ENCODE measurements at regions not wholly inside any gene's neighbourhood (a gene's known extent, or its start where the extent isn't known, plus 50 kb on each side); places are given as distances from the start of the nearest gene placed in this dataset.

DNA sequence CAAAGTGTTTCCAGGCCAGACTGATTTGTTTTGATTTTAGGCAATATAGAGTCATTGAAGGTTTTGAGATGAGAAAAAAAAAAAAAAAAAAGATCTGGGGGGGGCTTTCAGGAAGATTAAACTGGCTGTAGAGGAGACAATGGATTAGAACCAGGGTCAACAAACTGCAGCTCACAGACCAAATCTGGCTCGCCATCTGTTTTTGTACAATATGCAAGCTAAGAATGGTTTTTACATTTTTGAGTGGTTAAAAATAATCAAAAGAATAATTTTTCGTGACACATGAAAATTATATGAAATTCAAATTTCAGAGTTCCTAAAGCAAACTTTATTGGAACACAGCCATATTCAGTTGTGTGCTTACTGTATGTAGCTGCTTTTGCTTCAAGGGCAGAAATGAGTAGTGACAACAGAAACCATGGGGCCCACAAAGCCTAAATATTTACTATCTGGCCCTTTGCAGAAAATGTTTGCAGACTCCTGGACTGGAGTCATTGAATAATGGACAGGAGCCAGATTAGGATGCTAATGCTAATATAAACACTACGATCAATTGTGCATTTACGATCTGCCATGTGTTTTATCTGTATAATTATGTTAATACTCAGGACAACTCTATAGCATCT is 375.7 kb upstream of the DAB1 start:
- DNase-seq (ENCODE audit: insufficient read length) (no peak), FAIRE-seq (no peak)
- TF ChIP-seq POLR2AphosphoS5 (IDR thresholded peaks at IDR 0.05; ENCODE audit: low read depth, low read length) (no peak), TAF1 (IDR thresholded peaks at IDR 0.05; ENCODE audit: borderline replicate concordance, low read depth, low read length) (no peak), POLR2A (IDR thresholded peaks at IDR 0.05; ENCODE audit: low read depth, low read length) (no peak)

DNA sequence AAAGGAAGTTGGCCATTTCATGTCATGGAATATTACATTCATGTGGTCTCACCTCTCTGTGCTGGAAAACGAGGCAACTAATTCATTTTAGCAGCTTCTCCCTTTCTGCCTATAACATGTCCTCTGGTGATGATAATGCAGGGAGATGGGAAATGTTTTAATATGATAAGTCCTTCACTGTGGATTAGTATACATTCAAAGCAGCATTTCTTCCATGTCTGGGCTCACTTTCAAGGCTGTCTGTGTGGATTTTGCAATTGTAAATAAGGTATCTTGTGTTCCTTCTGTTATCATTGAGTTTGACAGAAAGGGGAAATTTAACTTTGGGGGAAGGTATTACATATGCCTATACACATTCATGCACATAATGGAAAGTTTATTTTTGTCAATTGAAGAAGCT is 374.7 kb upstream of the DAB1 start:
- TF ChIP-seq POLR2AphosphoS5 (IDR thresholded peaks at IDR 0.05; ENCODE audit: low read depth, low read length) = no peak
- no peak for TF ChIP-seq TAF1 (IDR thresholded peaks at IDR 0.05; ENCODE audit: borderline replicate concordance, low read depth, low read length)
- DNase-seq (ENCODE audit: insufficient read length) (no peak), FAIRE-seq (no peak)

DNA sequence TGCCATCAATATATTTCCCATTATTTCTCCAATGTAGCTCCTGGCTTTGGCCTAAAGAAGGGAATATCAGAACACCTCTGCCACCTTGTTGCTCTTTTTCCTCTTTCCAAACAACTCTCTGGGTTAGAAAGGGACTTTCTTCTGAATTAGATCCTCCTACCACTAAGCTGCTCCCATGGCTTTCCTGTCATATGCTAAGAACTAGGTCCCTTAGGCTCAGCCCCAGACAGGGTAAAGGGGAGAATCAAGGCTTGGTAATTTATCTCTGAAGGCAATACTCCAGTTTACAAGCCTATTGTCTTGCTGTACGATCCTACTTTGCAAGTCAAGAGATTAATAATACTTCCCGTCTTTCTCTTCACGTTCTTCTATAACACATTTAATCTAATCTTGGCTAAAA is 373.2 kb upstream of the DAB1 start:
- FAIRE-seq (no peak), DNase-seq (ENCODE audit: insufficient read length) (no peak)
- TF ChIP-seq POLR2A (IDR thresholded peaks at IDR 0.05; ENCODE audit: low read depth, low read length) (no peak), TAF1 (IDR thresholded peaks at IDR 0.05; ENCODE audit: borderline replicate concordance, low read depth, low read length) (no peak), POLR2AphosphoS5 (IDR thresholded peaks at IDR 0.05; ENCODE audit: low read depth, low read length) (no peak)

DNA sequence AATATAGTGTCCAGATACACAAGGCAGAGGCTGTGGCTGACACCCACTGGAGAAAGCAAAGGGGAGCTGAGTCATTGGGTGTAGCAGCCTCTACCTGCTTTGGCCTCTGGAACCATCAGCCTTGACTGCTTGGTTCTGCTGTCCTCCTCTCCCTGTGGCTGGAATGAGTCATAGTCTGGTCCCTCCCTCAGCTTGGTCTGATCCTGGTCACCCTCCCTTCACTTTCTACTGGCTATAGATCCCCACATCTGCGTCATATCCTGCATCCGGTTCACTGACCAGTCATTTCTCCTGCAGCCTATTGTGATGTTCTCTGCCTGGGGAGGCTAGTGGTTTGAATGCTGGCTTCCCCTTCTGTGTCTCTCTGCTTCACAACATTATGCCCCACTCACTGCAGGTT is 372.8 kb upstream of the DAB1 start:
- TF ChIP-seq POLR2AphosphoS5 (IDR thresholded peaks at IDR 0.05; ENCODE audit: low read depth, low read length) = no peak
- no peak for TF ChIP-seq TAF1 (IDR thresholded peaks at IDR 0.05; ENCODE audit: borderline replicate concordance, low read depth, low read length)
- no peak for TF ChIP-seq POLR2A (IDR thresholded peaks at IDR 0.05; ENCODE audit: low read depth, low read length)
- DNase-seq (ENCODE audit: insufficient read length) (no peak), FAIRE-seq (no peak)

DNA sequence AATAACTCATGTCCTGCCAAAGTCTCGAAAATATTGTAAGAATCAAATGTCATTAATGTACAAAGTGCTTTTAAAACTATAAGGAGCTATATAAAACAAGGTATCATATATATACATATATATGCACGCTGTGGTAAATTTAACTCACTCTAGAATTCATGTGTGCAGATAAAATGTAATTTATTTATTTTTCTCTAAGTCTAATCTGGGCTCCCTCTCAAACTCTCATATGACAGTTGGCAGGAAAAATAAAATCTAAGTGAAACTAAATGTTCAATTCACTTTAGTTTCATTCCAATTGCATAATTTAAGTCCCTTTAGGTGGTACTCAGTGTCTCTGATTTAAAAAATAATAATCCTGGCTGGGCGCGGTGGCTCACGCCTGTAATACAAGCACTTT is 372.0 kb upstream of the DAB1 start:
- FAIRE-seq = no peak
- TF ChIP-seq POLR2A (IDR thresholded peaks at IDR 0.05; ENCODE audit: low read depth, low read length) (no peak), TAF1 (IDR thresholded peaks at IDR 0.05; ENCODE audit: borderline replicate concordance, low read depth, low read length) (no peak), POLR2AphosphoS5 (IDR thresholded peaks at IDR 0.05; ENCODE audit: low read depth, low read length) (no peak)
- DNase-seq (ENCODE audit: insufficient read length) = no peak

DNA sequence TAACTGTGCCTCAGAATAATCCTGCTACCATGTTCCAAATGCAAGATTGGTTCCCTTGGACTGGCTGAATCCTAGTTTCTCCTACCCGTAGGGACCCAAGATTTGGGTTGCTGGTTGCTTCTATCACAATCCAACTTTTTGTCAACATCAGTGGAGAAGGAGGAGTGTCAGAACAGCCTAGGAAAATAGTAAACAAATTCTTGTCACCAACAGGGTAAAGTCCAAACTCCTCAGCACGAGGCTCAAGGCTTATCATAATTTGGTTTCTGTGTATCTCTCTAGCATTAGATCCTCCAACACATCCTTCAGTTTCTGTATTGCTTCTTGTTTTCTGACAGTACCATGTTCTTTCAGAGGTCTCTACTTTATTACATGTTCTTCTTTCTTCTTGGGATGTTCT is 370.2 kb upstream of the DAB1 start:
- DNase-seq (ENCODE audit: insufficient read length) = no peak
- FAIRE-seq = no peak

DNA sequence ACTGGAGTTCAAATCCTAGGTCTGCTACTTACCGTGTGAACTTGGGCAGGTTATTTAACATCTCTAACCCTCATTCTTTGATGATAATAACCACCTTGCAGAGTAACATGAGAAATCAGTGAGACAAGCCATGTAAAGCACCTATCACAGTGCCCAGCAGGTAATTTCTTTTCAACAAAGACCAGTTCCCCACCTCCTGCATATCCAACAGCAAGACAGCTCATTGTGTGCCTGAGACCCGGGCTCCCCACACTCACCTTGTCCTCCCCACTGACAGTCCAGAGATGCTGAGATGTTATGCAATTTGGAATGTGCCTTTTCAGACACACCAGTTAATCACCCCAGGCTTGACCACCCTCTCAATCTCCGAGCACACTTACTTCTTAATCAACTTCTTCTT is 367.6 kb upstream of the DAB1 start:
- TF ChIP-seq POLR2AphosphoS5 (IDR thresholded peaks at IDR 0.05; ENCODE audit: low read depth, low read length) = no peak
- no peak for TF ChIP-seq TAF1 (IDR thresholded peaks at IDR 0.05; ENCODE audit: borderline replicate concordance, low read depth, low read length)
- TF ChIP-seq POLR2A (IDR thresholded peaks at IDR 0.05; ENCODE audit: low read depth, low read length) = no peak
- DNase-seq (ENCODE audit: insufficient read length) (no peak), FAIRE-seq (no peak)

More for the DNA sequence above, 370.2 kb upstream of the DAB1 start:
- no peak for TF ChIP-seq POLR2A (IDR thresholded peaks at IDR 0.05; ENCODE audit: low read depth, low read length)
- TF ChIP-seq POLR2AphosphoS5 (IDR thresholded peaks at IDR 0.05; ENCODE audit: low read depth, low read length) = no peak
- no peak for TF ChIP-seq TAF1 (IDR thresholded peaks at IDR 0.05; ENCODE audit: borderline replicate concordance, low read depth, low read length)

DNA sequence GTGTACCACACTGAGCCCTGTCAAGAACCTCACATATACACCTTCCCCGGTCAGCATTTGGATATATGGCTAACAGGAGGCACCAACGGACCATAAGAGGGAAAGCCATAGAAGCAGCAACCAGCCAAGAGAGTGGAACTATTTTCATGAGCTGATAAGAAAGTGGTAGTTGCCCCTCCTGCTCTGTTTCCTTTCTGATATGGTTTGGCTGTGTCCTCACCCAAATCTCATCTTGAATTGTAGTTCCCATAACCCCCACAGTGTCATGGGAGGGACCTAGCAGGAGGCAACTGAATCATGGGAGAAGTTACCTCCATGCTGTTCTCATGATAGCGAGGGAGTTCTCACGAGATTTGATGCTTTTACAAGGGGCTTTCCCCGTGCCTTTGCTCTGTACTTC is 366.1 kb upstream of the DAB1 start:
- TF ChIP-seq POLR2AphosphoS5 (IDR thresholded peaks at IDR 0.05; ENCODE audit: low read depth, low read length) (no peak), TAF1 (IDR thresholded peaks at IDR 0.05; ENCODE audit: borderline replicate concordance, low read depth, low read length) (no peak), POLR2A (IDR thresholded peaks at IDR 0.05; ENCODE audit: low read depth, low read length) (no peak)
- no peak for DNase-seq (ENCODE audit: insufficient read length)
- no peak for FAIRE-seq

DNA sequence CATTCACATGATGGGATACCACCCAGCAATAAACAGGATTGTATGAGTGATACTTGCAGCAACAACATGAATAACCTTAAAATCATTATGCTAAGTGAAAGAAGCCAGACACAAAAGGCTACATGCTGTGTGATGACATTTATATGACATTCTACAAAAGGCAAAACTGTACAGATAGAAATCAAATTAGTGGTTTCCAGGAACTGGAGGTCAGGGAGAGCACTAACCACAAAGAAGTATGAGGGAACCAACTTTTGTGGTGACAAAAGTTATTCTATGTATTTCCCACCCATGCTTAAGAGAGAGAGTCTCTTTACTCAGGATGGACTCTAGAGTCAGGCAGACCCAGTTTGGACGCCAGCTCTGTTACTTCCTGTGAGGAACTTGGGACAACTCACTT is 364.5 kb upstream of the DAB1 start:
- no peak for TF ChIP-seq POLR2AphosphoS5 (IDR thresholded peaks at IDR 0.05; ENCODE audit: low read depth, low read length)
- no peak for TF ChIP-seq TAF1 (IDR thresholded peaks at IDR 0.05; ENCODE audit: borderline replicate concordance, low read depth, low read length)
- TF ChIP-seq POLR2A (IDR thresholded peaks at IDR 0.05; ENCODE audit: low read depth, low read length) = no peak
- FAIRE-seq (no peak), DNase-seq (ENCODE audit: insufficient read length) (no peak)

DNA sequence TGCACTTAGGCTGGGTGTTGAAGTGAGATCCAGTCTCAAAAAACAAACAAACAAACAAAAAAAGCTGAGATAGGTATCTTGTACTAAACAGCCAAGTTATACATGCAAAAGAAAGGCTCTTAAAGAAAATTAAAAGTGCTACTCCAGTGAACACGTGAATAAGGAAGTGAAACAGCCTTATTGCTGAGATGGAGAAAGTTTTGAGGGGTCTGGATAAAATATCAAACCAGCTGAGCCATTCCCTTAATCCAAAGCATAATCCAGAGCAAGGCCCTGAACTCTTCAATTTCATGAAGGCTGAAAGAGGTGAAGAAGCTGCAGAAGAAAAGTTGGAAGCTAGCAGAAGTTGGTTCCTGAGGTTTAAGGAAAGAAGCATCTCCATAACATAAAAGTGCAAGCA is 360.5 kb upstream of the DAB1 start:
- TF ChIP-seq POLR2AphosphoS5 (IDR thresholded peaks at IDR 0.05; ENCODE audit: low read depth, low read length) (no peak), POLR2A (IDR thresholded peaks at IDR 0.05; ENCODE audit: low read depth, low read length) (no peak), TAF1 (IDR thresholded peaks at IDR 0.05; ENCODE audit: borderline replicate concordance, low read depth, low read length) (no peak)
- FAIRE-seq (no peak), DNase-seq (ENCODE audit: insufficient read length) (no peak)

DNA sequence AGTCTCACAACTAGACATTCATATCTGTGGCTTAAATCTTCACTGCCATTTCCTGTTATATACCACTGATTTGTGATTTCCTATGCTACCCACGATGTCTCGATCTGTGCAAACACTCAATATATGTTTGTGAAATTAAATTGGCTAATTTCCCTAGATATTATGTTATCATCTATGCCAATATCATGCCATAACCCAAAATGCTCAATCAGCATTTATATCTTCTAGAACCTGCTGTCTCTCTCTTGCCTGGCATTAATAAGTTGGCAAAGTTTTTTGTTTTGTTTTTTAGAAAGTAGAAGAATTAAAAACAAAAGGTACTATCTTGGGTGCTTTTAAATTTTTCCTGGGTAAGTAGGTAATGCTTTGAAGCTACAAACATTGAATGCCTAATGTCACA is 358.5 kb upstream of the DAB1 start:
- no peak for FAIRE-seq
- TF ChIP-seq POLR2A (IDR thresholded peaks at IDR 0.05; ENCODE audit: low read depth, low read length) (no peak), POLR2AphosphoS5 (IDR thresholded peaks at IDR 0.05; ENCODE audit: low read depth, low read length) (no peak), TAF1 (IDR thresholded peaks at IDR 0.05; ENCODE audit: borderline replicate concordance, low read depth, low read length) (no peak)
- no peak for DNase-seq (ENCODE audit: insufficient read length)

DNA sequence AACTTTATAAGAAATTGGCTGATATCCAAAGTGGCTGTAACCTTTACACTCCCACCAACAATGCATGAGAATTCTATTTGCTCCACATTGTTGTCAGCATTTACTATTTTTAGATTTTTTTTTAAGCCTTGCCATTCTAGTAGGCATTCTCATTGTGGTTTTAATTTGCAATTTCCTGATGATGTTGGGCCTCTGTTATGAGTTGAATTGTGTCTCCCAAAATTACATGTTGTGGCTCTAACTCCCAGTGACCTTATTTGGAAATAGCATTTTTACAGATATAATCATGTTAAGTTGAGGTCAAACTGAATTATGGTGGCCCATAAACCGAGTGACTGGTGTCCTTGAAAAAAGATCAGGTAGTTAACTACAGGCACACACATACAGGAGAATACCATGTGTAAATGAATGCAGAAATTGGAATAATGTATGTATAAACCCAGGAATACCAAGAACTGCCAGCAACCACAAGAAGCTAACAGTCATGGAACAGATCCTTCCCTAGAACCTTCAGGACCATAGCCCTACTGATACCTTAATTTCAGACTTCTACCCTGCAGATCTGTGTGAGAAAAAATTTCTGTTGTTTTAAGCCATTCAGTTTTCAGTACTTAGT is 348.8 kb upstream of the DAB1 start:
- DNase-seq (ENCODE audit: insufficient read length) (no peak), FAIRE-seq (no peak)
- TF ChIP-seq POLR2A (IDR thresholded peaks at IDR 0.05; ENCODE audit: low read depth, low read length) = no peak
